Nephron (organoid): ENCODE measurements at regions not wholly inside any gene's neighbourhood (a gene's known extent, or its start where the extent isn't known, plus 50 kb on each side); places are given as distances from the start of the nearest gene placed in this dataset.

ENCODE experiments used
- H3K27ac Mint-ChIP-seq, 3 experiments: 2 replicates each; pipeline ENCODE4 v1.8.0; 2020; ENCODE audit warnings: mixed read lengths in 3 of 3, mild to moderate bottlenecking in 2 of 3, moderate library complexity in 1 of 3
- H3K27me3 Mint-ChIP-seq: 2 replicates; pipeline ENCODE4 v1.8.0; 2021; ENCODE audit warnings: low read depth, mild to moderate bottlenecking, moderate library complexity, mixed read lengths
- H3K36me3 Mint-ChIP-seq: 2 replicates; pipeline ENCODE4 v1.8.0; 2020; ENCODE audit warnings: low read depth, mixed read lengths
- H3K4me1 Mint-ChIP-seq: 2 replicates; pipeline ENCODE4 v1.8.0; 2020; ENCODE audit warnings: mixed read lengths
- H3K4me3 Mint-ChIP-seq, 3 experiments: 2 replicates each; pipeline ENCODE4 v1.8.0; 2020; ENCODE audit warnings: mild to moderate bottlenecking in 3 of 3, mixed read lengths in 3 of 3, moderate library complexity in 2 of 3
- H3K9me3 Mint-ChIP-seq: 2 replicates; pipeline ENCODE4 v1.8.0; 2020; ENCODE audit warnings: mixed read lengths
- CTCF ChIP-seq, 3 experiments: fragments of 200-600 bp; sonication (generic); IDR thresholded peaks; one replicate each; pipeline ENCODE4 v1.5.0; 2021; ENCODE audit warnings: antibody characterized with exemption in 3 of 3; ENCODE audit not compliant: unreplicated experiment in 3 of 3

- peaks cover 22% of the 10 kb centered on the region for H3K4me1 Mint-ChIP-seq
- no peaks in the 10 kb centered on the region for H3K36me3 Mint-ChIP-seq
- no peak overlapping the region for H3K27ac Mint-ChIP-seq
- no peaks in the 10 kb centered on the region for H3K27me3 Mint-ChIP-seq
- no peak overlapping the region for H3K4me3 Mint-ChIP-seq
- no peaks in the 10 kb centered on the region for H3K9me3 Mint-ChIP-seq
- TF ChIP-seq CTCF (IDR thresholded peaks at IDR 0.05; ENCODE audit: unreplicated experiment in 3 of 3): no peak
Observed at GRCh38 chr11:92473736-92474135, 249.1 kb downstream of the FAT3 start.

GRCh38 chr11:92475316-92475715, 250.7 kb downstream of the FAT3 start:
- Mint-ChIP-seq H3K27ac (no peak overlapping the region), H3K4me1 (peaks cover 20% of the 10 kb centered on the region), H3K9me3 (no peaks in the 10 kb centered on the region), H3K27me3 (no peaks in the 10 kb centered on the region), H3K36me3 (no peaks in the 10 kb centered on the region), H3K4me3 (no peak overlapping the region)
- no peak for TF ChIP-seq CTCF (IDR thresholded peaks at IDR 0.05; ENCODE audit: unreplicated experiment in 3 of 3)

DNA sequence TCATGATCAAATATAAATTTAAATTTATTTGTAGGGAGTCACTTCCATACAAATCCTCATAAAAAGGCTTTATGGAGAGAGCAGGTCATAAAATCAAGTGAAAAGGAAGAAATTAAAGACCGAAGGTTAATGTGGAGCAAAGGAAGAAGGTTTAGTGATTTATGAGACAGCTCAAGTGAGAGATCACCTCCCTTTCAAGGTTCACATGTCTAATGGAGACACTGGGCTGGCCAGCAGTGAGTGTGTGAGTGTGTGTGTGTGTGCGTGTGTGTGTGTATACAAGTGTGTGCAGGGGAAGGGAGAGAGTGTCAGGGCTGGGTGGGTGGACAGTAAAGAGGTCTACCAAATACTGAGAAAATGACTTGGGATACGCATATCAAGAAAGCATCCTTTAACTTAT, 251.2 kb downstream of the FAT3 start:
- no peak for TF ChIP-seq CTCF (IDR thresholded peaks at IDR 0.05; ENCODE audit: unreplicated experiment in 3 of 3)
- H3K4me1 Mint-ChIP-seq: peaks cover 18% of the 10 kb centered on the region

GRCh38 chr11:92477686-92478085, 253.1 kb downstream of the FAT3 start:
- no peak overlapping the region for H3K4me3 Mint-ChIP-seq
- peak overlapping the region in 1 of 3 experiments; percentile 2 for H3K27ac Mint-ChIP-seq
- H3K4me1 Mint-ChIP-seq: peaks cover 21% of the 10 kb centered on the region
- H3K27me3 Mint-ChIP-seq: no peaks in the 10 kb centered on the region
- H3K9me3 Mint-ChIP-seq: no peaks in the 10 kb centered on the region
- TF ChIP-seq CTCF (IDR thresholded peaks at IDR 0.05; ENCODE audit: unreplicated experiment in 3 of 3): no peak
- no peaks in the 10 kb centered on the region for H3K36me3 Mint-ChIP-seq

More for the DNA sequence above, 251.2 kb downstream of the FAT3 start:
- H3K27me3 Mint-ChIP-seq: no peaks in the 10 kb centered on the region
- no peaks in the 10 kb centered on the region for H3K9me3 Mint-ChIP-seq
- peak overlapping the region in 1 of 3 experiments; percentile 11 for H3K27ac Mint-ChIP-seq
- no peak overlapping the region for H3K4me3 Mint-ChIP-seq
- H3K36me3 Mint-ChIP-seq: no peaks in the 10 kb centered on the region

- Mint-ChIP-seq H3K27ac (no peak overlapping the region), H3K9me3 (no peaks in the 10 kb centered on the region), H3K36me3 (no peaks in the 10 kb centered on the region), H3K27me3 (no peaks in the 10 kb centered on the region), H3K4me3 (no peak overlapping the region), H3K4me1 (peaks cover 12% of the 10 kb centered on the region)
- no peak for TF ChIP-seq CTCF (IDR thresholded peaks at IDR 0.05; ENCODE audit: unreplicated experiment in 3 of 3)
Observed at GRCh38 chr11:92480499-92480898, 255.9 kb downstream of the FAT3 start.

DNA sequence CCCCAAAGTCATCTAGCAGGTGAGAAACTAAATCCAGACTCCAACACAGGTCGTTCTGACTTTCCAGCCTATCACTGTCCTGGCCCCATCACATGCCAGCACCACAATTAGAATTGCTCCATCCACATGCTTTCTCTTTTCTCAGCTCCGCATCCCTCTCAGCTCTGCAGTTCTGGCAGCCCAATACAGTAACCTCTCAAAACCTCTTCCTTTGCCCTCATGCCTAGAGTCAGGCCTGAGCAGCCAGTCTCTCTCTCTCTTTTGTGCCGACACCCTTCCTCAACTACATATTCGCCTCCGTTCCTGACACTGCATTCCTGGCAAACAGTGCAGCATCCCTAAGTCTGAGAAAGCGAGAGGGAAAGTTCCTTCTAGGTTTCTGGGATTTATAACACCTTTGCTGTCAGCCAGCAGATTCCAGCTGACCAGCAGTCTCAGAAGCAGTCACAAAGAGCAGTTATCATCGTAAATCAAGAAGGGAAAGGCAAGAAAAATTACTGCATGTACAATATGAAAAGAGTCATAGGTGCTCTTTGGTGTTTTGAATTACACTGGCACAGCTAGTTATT, 258.0 kb downstream of the FAT3 start:
- Mint-ChIP-seq H3K27ac (no peak overlapping the region), H3K4me3 (no peak overlapping the region), H3K36me3 (no peaks in the 10 kb centered on the region), H3K4me1 (peaks cover 18% of the 10 kb centered on the region), H3K9me3 (no peaks in the 10 kb centered on the region), H3K27me3 (no peaks in the 10 kb centered on the region)
- TF ChIP-seq CTCF (IDR thresholded peaks at IDR 0.05; ENCODE audit: unreplicated experiment in 3 of 3): no peak
